Embryonic facial prominence (tissue), 1 donor: ENCODE measurements at regions not wholly inside any gene's neighbourhood (a gene's known extent, or its start where the extent isn't known, plus 50 kb on each side); places are given as distances from the start of the nearest gene placed in this dataset.

Experiments used
- DNase-seq: peaks from one replicate; pipeline ENCODE4 v3.0.0-alpha.2; 2016; ENCODE audit errors: extremely low spot score

- DNase-seq = no peak
Measured at GRCh38 chr5:152271420-152271819, 133.7 kb downstream of the NMUR2 start.

DNA sequence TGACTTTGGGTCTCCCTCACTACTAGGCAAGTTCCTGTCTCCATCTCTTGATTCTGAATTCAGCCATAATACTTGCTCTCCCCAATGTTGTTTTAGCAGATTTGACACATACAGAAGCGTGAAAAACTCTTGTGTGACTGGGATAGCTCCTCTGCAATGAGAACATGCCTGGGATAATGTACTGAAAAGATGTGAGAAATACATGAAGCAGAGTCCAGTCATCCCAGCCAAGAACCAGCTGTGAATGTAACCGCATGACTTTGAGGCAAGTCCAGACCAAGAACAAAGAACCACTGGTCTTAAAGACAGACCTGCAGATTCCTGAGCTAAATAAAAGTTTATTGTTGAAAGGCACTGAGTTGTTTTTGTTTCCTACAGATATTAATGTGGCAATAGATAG is 135.0 kb downstream of the NMUR2 start:
- no peak for DNase-seq

- no peak for DNase-seq
Measured at GRCh38 chr5:152269533-152269932, 135.5 kb downstream of the NMUR2 start.

GRCh38 chr5:152264645-152265254 is 140.3 kb downstream of the NMUR2 start:
- DNase-seq = no peak

DNA sequence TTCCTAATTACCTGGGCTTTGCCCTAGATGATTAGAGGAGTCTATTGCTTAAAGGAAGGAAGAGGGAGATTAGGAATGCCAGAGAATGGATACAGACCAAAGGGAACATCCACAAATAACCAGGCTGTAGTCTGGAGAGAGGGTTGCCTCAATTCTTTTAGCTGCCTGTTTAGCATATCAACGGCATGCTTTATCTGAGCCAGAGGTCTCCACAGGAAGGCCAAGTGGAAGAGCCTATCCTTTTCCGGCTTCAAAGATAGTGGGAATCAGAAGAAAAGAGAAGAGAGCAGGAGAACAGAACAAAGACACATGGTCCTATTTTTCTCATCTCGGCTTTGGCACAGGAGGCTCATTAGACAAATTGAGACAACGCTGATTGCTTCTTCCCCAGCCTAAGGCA is 142.4 kb downstream of the NMUR2 start:
- no peak for DNase-seq

DNA sequence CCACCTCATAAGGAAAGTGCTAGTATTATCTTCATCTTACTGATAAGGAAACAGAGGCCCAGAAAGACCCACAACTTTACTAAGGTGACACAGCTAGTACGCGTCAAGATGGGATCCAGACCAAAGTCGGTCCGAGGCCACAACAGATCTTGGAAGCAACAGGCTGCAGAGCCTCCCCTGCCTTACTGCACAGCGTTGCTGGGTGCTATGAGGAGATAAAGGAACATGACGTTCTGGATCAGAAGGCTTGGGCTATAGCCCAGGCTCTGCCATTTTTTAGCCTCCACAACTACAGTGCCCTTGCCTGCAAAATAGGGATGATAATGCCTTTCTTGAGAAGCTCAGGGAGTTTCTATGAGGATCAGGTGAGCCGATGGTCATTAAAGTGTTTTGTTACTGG is 144.1 kb downstream of the NMUR2 start:
- DNase-seq = no peak

GRCh38 chr5:152259702-152260101 is 145.4 kb downstream of the NMUR2 start:
- DNase-seq = no peak

- no peak for DNase-seq
Measured at GRCh38 chr5:152256580-152256979, 148.5 kb downstream of the NMUR2 start.

DNA sequence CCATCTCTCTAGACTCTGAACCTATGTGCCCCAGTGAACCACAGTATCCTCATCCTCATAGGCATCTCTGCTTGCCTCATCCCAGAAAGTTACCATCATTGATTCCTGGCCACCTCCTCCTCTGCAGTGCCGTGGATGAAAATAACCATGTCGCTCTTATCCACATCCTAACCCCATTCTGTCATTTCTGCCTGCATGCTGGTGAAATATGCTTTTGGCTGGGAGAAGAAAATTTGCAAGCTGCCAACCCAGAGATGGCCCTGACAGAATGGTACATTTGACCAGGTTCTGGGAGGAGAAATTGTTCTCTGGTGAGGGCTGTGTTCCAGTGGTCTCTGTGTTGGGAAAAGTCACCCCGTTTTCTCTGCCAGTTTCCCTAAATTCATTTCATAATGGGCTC is 149.7 kb downstream of the NMUR2 start:
- DNase-seq = no peak

DNA sequence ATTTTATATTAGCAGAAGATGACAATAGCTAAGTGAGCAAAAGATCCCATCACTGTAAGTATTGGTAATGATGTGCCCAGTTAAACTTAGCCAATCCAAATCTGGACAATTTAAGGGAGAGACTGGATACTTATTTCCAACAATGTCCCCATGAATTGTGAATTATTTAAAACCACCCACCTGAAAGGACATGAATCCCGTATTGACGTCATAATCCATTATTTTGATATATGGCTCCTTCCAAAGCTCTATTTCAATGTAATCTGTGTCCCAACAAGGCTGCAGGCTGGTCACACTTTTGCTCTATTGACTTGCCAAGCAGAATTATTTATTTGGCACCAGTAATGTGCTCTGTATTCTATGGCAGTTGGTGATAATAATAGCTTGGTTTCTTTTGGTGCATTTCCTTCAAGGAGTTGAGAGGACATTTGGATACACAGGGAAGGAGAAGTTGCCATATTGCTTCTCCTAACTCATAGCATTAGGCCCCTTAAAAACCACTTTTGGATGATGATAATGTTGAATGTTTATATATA is 157.2 kb downstream of the NMUR2 start:
- DNase-seq = no peak

- DNase-seq = no peak
Measured at GRCh38 chr5:152246401-152246800, 158.7 kb downstream of the NMUR2 start.

GRCh38 chr5:152237531-152237930 is 167.5 kb downstream of the NMUR2 start:
- no peak for DNase-seq

DNA sequence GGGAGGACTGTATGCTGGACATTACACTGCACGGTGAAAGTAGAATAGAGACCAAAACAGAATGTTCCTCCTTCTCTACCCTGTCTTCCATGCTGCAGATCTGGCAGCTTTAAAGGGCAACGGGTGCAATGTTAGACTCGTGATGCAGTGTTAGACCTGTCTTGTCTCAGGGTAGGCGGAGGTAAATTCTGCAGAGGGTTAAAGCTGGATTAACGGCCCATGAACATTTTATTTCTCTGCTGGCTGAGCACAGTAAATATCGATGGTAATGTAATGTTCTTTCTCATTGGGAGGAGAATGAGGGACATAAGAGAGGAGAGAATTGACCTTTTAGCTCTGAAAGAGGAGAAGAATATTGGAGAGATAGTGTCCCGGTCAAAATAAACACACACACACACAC is 178.9 kb downstream of the NMUR2 start:
- no peak for DNase-seq

- DNase-seq = no peak
Measured at GRCh38 chr5:152221721-152222629, 183.1 kb downstream of the NMUR2 start.

DNA sequence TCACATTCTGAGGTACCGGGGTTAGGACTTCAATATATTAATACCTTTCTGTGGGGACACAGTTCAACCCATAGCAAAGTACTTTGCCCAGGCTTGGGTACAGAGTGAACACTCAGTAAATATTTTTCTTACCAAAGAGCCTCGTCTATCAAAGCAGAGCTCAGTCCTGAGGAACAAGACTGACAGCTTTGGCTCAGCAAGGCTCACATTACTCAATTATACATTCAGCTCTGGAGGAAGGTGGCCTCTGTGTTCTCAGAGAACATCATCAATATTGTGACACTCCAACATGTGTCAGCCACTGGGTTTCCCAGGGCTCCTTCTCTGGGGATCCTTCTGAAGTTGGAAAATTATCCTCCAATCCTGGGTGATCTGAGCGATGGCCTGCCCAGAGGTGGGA is 186.4 kb downstream of the NMUR2 start:
- no peak for DNase-seq

DNA sequence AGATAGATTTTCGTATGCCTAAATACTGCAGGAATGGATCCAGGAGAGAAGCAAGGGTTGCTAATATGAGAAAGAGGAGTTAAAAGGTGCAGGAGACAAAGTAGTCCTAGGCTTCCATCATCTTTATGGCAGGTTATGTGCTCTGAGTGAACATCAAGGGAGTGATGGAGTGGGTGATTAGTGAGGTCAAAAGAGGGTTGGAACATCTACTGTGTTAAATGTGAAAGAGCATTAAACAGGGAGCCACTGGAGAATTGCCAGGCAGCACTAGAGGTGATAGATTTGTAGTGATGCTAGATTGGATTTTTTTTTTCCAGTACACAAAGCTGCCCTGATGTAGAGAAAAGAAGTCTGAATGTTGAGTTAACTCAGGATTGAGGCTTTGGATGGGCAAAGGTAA is 199.3 kb downstream of the NMUR2 start:
- DNase-seq = no peak

DNA sequence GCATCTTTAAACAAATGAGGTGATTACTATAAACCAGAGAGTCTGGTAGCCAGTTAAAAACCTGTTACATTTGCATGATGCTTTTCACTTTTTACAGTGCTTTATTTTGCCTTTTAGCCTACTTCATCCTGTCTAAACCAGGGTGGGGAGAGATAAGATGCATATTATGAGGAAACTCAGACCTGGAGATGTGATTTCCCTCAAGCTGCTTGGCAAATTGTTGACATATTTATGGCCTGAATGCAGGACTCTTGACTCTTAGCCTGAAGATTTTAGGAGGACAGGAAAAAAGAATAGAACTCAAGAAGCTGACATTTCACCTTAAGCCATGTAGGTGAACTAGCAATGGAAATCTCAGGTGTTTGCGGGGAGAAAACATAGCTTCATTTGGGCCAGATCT is 202.8 kb downstream of the NMUR2 start:
- DNase-seq = no peak

- no peak for DNase-seq
Measured at GRCh38 chr5:152193391-152194107, 211.5 kb downstream of the NMUR2 start.

GRCh38 chr5:152188251-152188650 is 216.8 kb downstream of the NMUR2 start:
- no peak for DNase-seq

DNA sequence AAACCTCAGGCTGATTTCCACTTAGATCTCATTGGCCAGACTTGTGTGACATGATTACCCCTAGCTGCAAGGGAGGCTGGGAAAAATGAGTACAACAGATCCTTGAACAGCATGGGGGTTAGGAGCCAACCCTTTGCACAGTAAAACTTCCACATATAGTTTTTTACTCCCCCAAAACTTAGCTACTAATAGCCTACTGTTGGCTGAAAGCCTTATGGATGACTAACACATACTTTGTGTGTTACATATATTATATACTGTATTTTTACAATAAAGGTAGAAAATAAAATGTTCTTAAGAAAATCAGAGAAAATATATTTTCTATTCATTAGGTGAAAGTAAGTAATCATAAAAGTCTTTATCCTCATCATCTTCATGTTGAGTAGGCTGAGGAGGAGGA is 217.4 kb downstream of the NMUR2 start:
- no peak for DNase-seq

DNA sequence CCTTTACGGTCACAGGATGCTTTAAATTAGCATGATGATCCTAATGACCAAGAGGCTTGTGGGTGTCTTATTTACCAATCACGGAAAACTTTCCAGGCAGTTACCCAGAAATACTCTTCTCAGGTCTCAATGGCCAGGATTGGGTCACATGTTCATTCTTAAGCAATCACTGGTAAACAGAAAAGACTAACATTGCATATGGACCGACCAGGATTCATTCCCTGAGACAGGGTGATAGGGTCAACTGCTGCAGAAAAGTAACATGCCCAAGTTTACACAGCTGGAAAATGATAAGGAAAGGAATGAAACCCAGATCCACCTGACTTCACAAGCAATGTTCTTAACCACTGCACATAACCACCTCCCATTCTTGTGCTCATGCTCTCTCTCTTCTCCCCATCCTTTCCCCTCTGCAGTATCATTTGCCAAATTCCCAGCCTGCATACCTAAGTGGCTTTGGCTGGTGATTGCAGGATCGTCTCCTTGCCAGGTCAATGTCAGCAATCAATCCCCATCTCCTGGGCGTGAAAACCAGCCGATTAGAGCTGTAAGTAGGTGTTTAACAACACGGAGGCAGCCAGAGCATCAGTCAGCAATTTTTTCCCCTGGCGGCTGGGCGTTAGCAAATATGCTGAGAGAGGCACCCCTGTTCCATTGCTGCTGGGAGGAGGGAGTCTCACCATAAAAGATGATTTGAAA is 219.4 kb downstream of the NMUR2 start:
- no peak for DNase-seq

GRCh38 chr5:152184266-152184665 is 220.8 kb downstream of the NMUR2 start:
- no peak for DNase-seq
